Loucy (cell line): ENCODE measurements at regions not wholly inside any gene's neighbourhood (a gene's known extent, or its start where the extent isn't known, plus 50 kb on each side); places are given as distances from the start of the nearest gene placed in this dataset.

Source experiments
- EZH2phosphoT487 ChIP-seq: fragments of 200-600 bp; IDR thresholded peaks from 2 replicates; pipeline ENCODE4 v1.6.1; 2018; ENCODE audit warnings: antibody characterized with exemption, mild to moderate bottlenecking, moderate library complexity, borderline replicate concordance
- TF ChIP-seq, protein P1 (sequence below): fragments of 200-600 bp; sonication (generic); conservative IDR thresholded peaks from 2 replicates; pipeline ENCODE4 v1.5.1; 2014; ENCODE audit warnings: mild to moderate bottlenecking, antibody characterized with exemption, low read length

DNA sequence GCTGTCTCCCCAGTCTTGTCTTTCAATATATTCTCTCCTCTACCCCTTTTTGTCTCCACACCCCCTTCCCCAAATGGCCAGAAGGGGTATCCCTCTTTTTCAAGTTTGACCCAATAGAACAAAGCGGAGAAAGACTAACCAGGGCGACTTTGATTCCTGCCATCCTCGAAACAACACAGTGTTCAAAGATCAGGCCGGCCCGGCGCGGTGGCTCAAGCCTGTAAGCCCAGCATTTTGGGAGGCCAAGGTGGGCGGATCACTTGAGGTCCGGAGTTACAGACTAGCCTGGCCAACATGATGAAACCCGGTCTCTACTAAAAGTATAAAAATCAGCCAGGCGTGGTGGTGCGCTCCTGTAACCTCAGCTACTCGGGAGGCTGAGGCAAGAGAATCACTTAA is 77.0 kb upstream of the IFNAR2 start:
- TF ChIP-seq, protein P1, sequence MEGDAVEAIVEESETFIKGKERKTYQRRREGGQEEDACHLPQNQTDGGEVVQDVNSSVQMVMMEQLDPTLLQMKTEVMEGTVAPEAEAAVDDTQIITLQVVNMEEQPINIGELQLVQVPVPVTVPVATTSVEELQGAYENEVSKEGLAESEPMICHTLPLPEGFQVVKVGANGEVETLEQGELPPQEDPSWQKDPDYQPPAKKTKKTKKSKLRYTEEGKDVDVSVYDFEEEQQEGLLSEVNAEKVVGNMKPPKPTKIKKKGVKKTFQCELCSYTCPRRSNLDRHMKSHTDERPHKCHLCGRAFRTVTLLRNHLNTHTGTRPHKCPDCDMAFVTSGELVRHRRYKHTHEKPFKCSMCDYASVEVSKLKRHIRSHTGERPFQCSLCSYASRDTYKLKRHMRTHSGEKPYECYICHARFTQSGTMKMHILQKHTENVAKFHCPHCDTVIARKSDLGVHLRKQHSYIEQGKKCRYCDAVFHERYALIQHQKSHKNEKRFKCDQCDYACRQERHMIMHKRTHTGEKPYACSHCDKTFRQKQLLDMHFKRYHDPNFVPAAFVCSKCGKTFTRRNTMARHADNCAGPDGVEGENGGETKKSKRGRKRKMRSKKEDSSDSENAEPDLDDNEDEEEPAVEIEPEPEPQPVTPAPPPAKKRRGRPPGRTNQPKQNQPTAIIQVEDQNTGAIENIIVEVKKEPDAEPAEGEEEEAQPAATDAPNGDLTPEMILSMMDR, result no peak
- TF ChIP-seq EZH2phosphoT487, result no peak
